ENCODE measurements at regions not wholly inside any gene's neighbourhood (a gene's known extent, or its start where the extent isn't known, plus 50 kb on each side); places are given as distances from the start of the nearest gene placed in this dataset.

GRCh38 chr22:48704335-48704734 lies 1123.3 kb downstream of the BRD1 start:
- TF ChIP-seq CTCF (IDR thresholded peaks at IDR 0.05; ENCODE audit: insufficient read depth, low read length) (no peak), POLR2AphosphoS5 (IDR thresholded peaks at IDR 0.05; ENCODE audit: low read depth) (no peak), REST (IDR thresholded peaks at IDR 0.05; ENCODE audit: insufficient replicate concordance, low read depth) (no peak), SPI1 (IDR thresholded peaks at IDR 0.05; ENCODE audit: borderline replicate concordance, low read depth) (no peak)

Data from HL-60 (cell line).